Smooth muscle cell of the brain vasculature (primary cell): ENCODE measurements at regions not wholly inside any gene's neighbourhood (a gene's known extent, or its start where the extent isn't known, plus 50 kb on each side); places are given as distances from the start of the nearest gene placed in this dataset.
A peak's percentile ranks its signal among the peaks of the same experiment; 100 is the strongest.
"Not testable (repeated sequence)": the region's sequence is repeated elsewhere in the genome, so short reads cannot be mapped to it uniquely, and the experiment has no call there.

ENCODE experiments used
- DNase-seq: peaks from one replicate; pipeline ENCODE4 v3.0.0-alpha.2; 2012; ENCODE audit warnings: low read depth, low spot score

- no peak for DNase-seq
Measured at GRCh38 chr1:187878883-187879282, 1050.1 kb downstream of the PLA2G4A start.

- DNase-seq: no peak
Measured at GRCh38 chr1:187883356-187883755, 1054.6 kb downstream of the PLA2G4A start.

- no peak for DNase-seq
Measured at GRCh38 chr1:187891993-187892682, 1063.4 kb downstream of the PLA2G4A start.

- DNase-seq: no peak
Measured at GRCh38 chr1:187892683-187893039, 1063.9 kb downstream of the PLA2G4A start.

GRCh38 chr1:187893471-187893870 lies 1064.7 kb downstream of the PLA2G4A start:
- DNase-seq: no peak

GRCh38 chr1:187894349-187894748 lies 1065.6 kb downstream of the PLA2G4A start:
- DNase-seq: no peak

- DNase-seq: no peak
Measured at GRCh38 chr1:187903223-187903622, 1074.5 kb downstream of the PLA2G4A start.

- no peak for DNase-seq
Measured at GRCh38 chr1:187909382-187909781, 1080.6 kb downstream of the PLA2G4A start.

- DNase-seq: no peak
Measured at GRCh38 chr1:187911820-187912219, 1083.1 kb downstream of the PLA2G4A start.

- DNase-seq: no peak
Measured at GRCh38 chr1:187920976-187921375, 1092.2 kb downstream of the PLA2G4A start.

GRCh38 chr1:187921426-187921825 lies 1092.7 kb downstream of the PLA2G4A start:
- no peak for DNase-seq

GRCh38 chr1:187922255-187922654 lies 1093.5 kb downstream of the PLA2G4A start:
- no peak for DNase-seq

GRCh38 chr1:187924252-187924651 lies 1095.5 kb downstream of the PLA2G4A start:
- DNase-seq: no peak

- DNase-seq: peak; percentile 17
Measured at GRCh38 chr1:187928288-187928687, 1099.5 kb downstream of the PLA2G4A start.

GRCh38 chr1:187928696-187929095 lies 1099.9 kb downstream of the PLA2G4A start:
- DNase-seq: no peak

- DNase-seq: no peak
Measured at GRCh38 chr1:187931776-187932175, 1103.0 kb downstream of the PLA2G4A start.

- DNase-seq: no peak
Measured at GRCh38 chr1:187933562-187934419, 1105.0 kb downstream of the PLA2G4A start.

GRCh38 chr1:187936667-187937066 lies 1107.9 kb downstream of the PLA2G4A start:
- no peak for DNase-seq

- DNase-seq: no peak
Measured at GRCh38 chr1:187938092-187938491, 1109.3 kb downstream of the PLA2G4A start.

GRCh38 chr1:187942986-187943385 lies 1114.2 kb downstream of the PLA2G4A start:
- DNase-seq: no peak

GRCh38 chr1:187943606-187944403 lies 1115.1 kb downstream of the PLA2G4A start:
- DNase-seq: no peak

- not testable (repeated sequence) for DNase-seq
Measured at GRCh38 chr1:187946661-187947060, 1117.9 kb downstream of the PLA2G4A start.
